ENCODE measurements at regions not wholly inside any gene's neighbourhood (a gene's known extent, or its start where the extent isn't known, plus 50 kb on each side); places are given as distances from the start of the nearest gene placed in this dataset.

DNA sequence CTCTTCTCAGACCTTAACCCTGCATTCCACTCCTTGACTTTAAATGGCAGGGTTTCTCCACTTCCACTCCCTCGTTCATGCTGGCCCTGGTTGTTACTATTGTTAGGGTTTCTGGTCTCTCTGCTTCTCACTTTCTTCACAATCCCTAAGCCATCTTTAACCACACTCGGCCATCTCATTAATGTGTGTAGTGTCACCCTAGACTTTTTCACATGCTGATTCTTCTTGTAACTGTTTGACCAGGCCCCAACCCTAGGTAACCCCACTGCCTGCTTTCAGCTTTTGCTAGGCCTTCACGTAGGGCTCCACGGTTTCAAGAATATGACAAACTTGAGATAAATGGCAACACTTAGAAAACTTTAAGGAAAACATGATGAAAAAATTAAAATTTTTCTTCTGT lies 195.1 kb downstream of the IPO8 start:
- TF ChIP-seq, protein P1, sequence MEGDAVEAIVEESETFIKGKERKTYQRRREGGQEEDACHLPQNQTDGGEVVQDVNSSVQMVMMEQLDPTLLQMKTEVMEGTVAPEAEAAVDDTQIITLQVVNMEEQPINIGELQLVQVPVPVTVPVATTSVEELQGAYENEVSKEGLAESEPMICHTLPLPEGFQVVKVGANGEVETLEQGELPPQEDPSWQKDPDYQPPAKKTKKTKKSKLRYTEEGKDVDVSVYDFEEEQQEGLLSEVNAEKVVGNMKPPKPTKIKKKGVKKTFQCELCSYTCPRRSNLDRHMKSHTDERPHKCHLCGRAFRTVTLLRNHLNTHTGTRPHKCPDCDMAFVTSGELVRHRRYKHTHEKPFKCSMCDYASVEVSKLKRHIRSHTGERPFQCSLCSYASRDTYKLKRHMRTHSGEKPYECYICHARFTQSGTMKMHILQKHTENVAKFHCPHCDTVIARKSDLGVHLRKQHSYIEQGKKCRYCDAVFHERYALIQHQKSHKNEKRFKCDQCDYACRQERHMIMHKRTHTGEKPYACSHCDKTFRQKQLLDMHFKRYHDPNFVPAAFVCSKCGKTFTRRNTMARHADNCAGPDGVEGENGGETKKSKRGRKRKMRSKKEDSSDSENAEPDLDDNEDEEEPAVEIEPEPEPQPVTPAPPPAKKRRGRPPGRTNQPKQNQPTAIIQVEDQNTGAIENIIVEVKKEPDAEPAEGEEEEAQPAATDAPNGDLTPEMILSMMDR (conservative IDR thresholded peaks at IDR 0.05; ENCODE audit: low read length), result no peak
- no peak for TF ChIP-seq EZH2phosphoT487 (IDR thresholded peaks at IDR 0.05; ENCODE audit: borderline replicate concordance)

Measured in Loucy (cell line).